Neuronal stem cell (in vitro differentiated cells): ENCODE measurements at regions not wholly inside any gene's neighbourhood (a gene's known extent, or its start where the extent isn't known, plus 50 kb on each side); places are given as distances from the start of the nearest gene placed in this dataset.
"Not testable (repeated sequence)": the region's sequence is repeated elsewhere in the genome, so short reads cannot be mapped to it uniquely, and the experiment has no call there.

Source experiments
- DNase-seq: peaks from one replicate; pipeline ENCODE4 v3.0.0-alpha.2; 2013; ENCODE audit warnings: low spot score
- H2AFZ ChIP-seq: one replicate; pipeline ENCODE4 v1.6.1; 2013; ENCODE audit warnings: mild to moderate bottlenecking, low read length, inconsistent platforms
- H2AK5ac ChIP-seq: 2 replicates; pipeline ENCODE4 v1.6.1; 2013; ENCODE audit warnings: low read depth, mild to moderate bottlenecking, inconsistent platforms, low read length, moderate library complexity, mixed read lengths
- H2BK120ac ChIP-seq: 2 replicates; pipeline ENCODE4 v1.6.1; 2013; ENCODE audit warnings: low read depth, mild to moderate bottlenecking, inconsistent platforms, low read length, moderate library complexity, mixed read lengths
- H2BK12ac ChIP-seq: one replicate; pipeline ENCODE4 v1.6.1; 2013; ENCODE audit warnings: low read length, inconsistent platforms
- H2BK15ac ChIP-seq: 2 replicates; pipeline ENCODE4 v1.6.1; 2013; ENCODE audit warnings: mild to moderate bottlenecking, low read length, inconsistent platforms, mixed read lengths
- H2BK5ac ChIP-seq: one replicate; pipeline ENCODE4 v1.6.1; 2013; ENCODE audit warnings: inconsistent platforms, mild to moderate bottlenecking, low read length, moderate library complexity
- H3K14ac ChIP-seq: one replicate; pipeline ENCODE4 v1.6.1; 2013; ENCODE audit warnings: low read length, inconsistent platforms
- H3K18ac ChIP-seq: 2 replicates; pipeline ENCODE4 v1.6.1; 2013; ENCODE audit warnings: low read length, inconsistent platforms
- H3K23ac ChIP-seq: 2 replicates; pipeline ENCODE4 v1.6.1; 2013; ENCODE audit warnings: low read depth, mild to moderate bottlenecking, mixed read lengths, low read length, inconsistent platforms; ENCODE audit not compliant: poor library complexity
- H3K27ac ChIP-seq: replicated peaks from 3 replicates; pipeline ENCODE4 v1.5.1; 2013; ENCODE audit warnings: low read length, inconsistent platforms
- H3K27me3 ChIP-seq, 3 experiments: 2 replicates each; pipeline ENCODE4 v1.6.1; 2013; ENCODE audit warnings: low read length in 3 of 3, mild to moderate bottlenecking in 2 of 3, inconsistent platforms in 1 of 3, low read depth in 1 of 3, mixed read lengths in 1 of 3, moderate library complexity in 1 of 3; ENCODE audit not compliant: control insufficient read depth in 3 of 3, insufficient read depth in 3 of 3
- H3K36me3 ChIP-seq, 2 donors: replicated peaks in 1 of 2; 2 replicates each; pipeline ENCODE4 v1.6.1; 2013; ENCODE audit warnings: low read length in 2 of 2; ENCODE audit not compliant: control insufficient read depth in 2 of 2, insufficient read depth in 2 of 2
- H3K4ac ChIP-seq: 2 replicates; pipeline ENCODE4 v1.6.1; 2013; ENCODE audit warnings: inconsistent platforms, mild to moderate bottlenecking, low read length, moderate library complexity
- H3K4me1 ChIP-seq, 2 donors: 1 replicate in 1 of 2; 2 replicates in 1 of 2; pipeline ENCODE4 v1.6.1; 2013; ENCODE audit warnings: low read length in 2 of 2, low read depth in 1 of 2; ENCODE audit not compliant: control insufficient read depth in 2 of 2, insufficient read depth in 1 of 2
- H3K4me2 ChIP-seq: one replicate; pipeline ENCODE4 v1.6.1; 2013; ENCODE audit warnings: mild to moderate bottlenecking, low read length, inconsistent platforms; ENCODE audit not compliant: insufficient read depth, poor library complexity, severe bottlenecking
- H3K4me3 ChIP-seq, 2 donors: 2 replicates each; pipeline ENCODE4 v1.5.1; 2013; ENCODE audit warnings: low read length in 2 of 2, mild to moderate bottlenecking in 2 of 2, inconsistent platforms in 1 of 2, moderate library complexity in 1 of 2
- H3K79me1 ChIP-seq: one replicate; pipeline ENCODE4 v1.6.1; 2013; ENCODE audit warnings: low read depth, mild to moderate bottlenecking, inconsistent platforms, low read length, moderate library complexity
- H3K9ac ChIP-seq: one replicate; pipeline ENCODE4 v1.6.1; 2013; ENCODE audit warnings: mild to moderate bottlenecking, low read depth, low read length, inconsistent platforms; ENCODE audit not compliant: poor library complexity
- H3K9me3 ChIP-seq, 2 donors: replicated peaks in 1 of 2; 2 replicates each; pipeline versions ENCODE3 to v1.6.1; 2013; ENCODE audit warnings: low read length in 2 of 2, mild to moderate bottlenecking in 2 of 2, inconsistent platforms in 1 of 2, low read depth in 1 of 2, mixed read lengths in 1 of 2, moderate library complexity in 1 of 2; ENCODE audit not compliant: control insufficient read depth in 2 of 2, insufficient read depth in 1 of 2
- H4K8ac ChIP-seq: one replicate; pipeline ENCODE4 v1.6.1; 2013; ENCODE audit warnings: low read depth, mild to moderate bottlenecking, inconsistent platforms, low read length, moderate library complexity
- H4K91ac ChIP-seq: one replicate; pipeline ENCODE4 v1.6.1; 2013; ENCODE audit warnings: low read length, low read depth, mild to moderate bottlenecking, inconsistent platforms; ENCODE audit not compliant: poor library complexity
- WGBS, 2 donors: extraction: QIAGEN DNeasy Blood & Tissue Kit; methylation state at CpG; one replicate each; pipeline ENCODE4 v1.1.7; 2013; ENCODE audit warnings: missing lambda C conversion rate in 2 of 2, mixed read lengths in 1 of 2; ENCODE audit not compliant: insufficient read length in 2 of 2, insufficient replicate concordance in 1 of 2; ENCODE audit errors: extremely low coverage in 2 of 2; 5-methylcytosine and 5-hydroxymethylcytosine counted together

DNA sequence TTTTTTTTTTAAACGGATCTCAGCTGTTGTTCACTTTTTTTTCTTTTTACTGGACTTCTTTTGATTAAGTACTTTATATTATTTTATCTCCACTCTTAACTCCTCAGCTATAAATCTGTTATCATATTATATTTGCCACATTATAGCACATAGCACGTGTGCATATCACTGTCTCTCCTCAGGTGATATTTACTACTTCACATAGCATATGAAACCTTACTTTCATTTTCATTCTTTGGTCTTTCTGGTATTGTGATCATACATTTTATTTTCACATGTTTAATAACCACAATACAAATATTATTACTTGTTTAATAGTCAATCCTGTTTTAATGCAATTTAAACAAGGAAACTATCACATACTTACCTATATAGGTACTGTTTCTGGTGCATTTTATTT, 993.1 kb upstream of the TMEFF2 start:
- Histone ChIP-seq H3K4me2 (no peak overlapping the region), H3K18ac (no peak overlapping the region), H3K36me3 (no peaks in the 10 kb centered on the region), H2BK5ac (no peak overlapping the region), H4K8ac (no peak overlapping the region), H3K9ac (no peak overlapping the region), H3K23ac (no peak overlapping the region), H3K27ac (no peak overlapping the region), H2AFZ (no peak overlapping the region), H3K4ac (no peak overlapping the region), H2AK5ac (no peak overlapping the region), H3K9me3 (peaks cover 0 to 3% of the 10 kb centered on the region in 2 donors), H4K91ac (no peak overlapping the region), H2BK120ac (no peak overlapping the region), H3K4me1 (no peaks in the 10 kb centered on the region), H2BK12ac (no peak overlapping the region), H3K14ac (no peak overlapping the region), H3K79me1 (no peaks in the 10 kb centered on the region), H3K27me3 (no peaks in the 10 kb centered on the region), H2BK15ac (no peak overlapping the region), H3K4me3 (no peak overlapping the region)
- WGBS, 2 donors: no CpG with 5 or more reads among the region's 2 CpGs
- no peak for DNase-seq

DNA sequence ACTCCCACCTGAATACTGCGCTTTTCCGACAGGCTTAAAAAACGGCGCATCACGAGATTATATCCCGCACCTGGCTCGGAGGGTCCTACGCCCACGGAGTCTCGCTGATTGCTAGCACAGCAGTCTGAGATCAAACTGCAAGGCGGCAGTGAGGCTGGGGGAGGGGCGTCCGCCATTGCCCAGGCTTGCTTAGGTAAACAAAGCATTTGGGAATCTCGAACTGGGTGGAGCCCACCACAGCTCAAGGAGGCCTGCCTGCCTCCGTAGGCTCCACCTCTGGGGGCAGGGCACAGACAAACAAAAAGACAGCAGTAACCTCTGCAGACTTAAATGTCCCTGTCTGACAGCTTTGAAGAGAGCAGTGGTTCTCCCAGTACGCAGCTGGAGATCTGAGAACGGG, 976.2 kb upstream of the TMEFF2 start:
- H4K91ac ChIP-seq, H2BK5ac ChIP-seq, H3K14ac ChIP-seq, H3K27me3 ChIP-seq, H4K8ac ChIP-seq, H3K36me3 ChIP-seq, H3K18ac ChIP-seq, H3K9ac ChIP-seq, H2BK120ac ChIP-seq, H2BK12ac ChIP-seq, H3K27ac ChIP-seq, DNase-seq, H3K4ac ChIP-seq, H2AK5ac ChIP-seq, H3K23ac ChIP-seq, H3K4me1 ChIP-seq, H2AFZ ChIP-seq, H3K4me2 ChIP-seq, H3K9me3 ChIP-seq, H2BK15ac ChIP-seq, H3K79me1 ChIP-seq: not testable (repeated sequence)
- H3K4me3 ChIP-seq: peak overlapping the region in 1 of 2 donors; percentile 35
- no CpG with 5 or more reads among the region's 17 CpGs for WGBS, 2 donors

DNA sequence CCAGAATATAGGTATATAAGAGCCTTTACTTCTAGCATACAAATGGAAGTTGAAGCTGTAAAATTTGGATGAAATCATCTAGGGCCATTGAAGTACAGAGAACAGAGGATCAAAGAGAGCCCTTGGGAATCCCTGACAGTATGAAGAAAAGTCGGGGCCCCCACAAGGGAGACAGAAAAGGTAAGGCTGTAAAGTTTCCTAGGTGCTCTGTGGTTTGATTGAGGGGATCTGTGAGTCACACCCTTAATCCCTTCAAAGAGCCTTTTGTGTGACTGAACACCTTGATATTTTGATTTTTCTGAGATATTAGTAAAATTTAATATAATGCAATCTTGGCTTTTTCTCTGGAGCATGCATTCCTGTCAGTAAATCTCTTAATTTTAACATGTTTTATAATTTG, 961.7 kb upstream of the TMEFF2 start:
- H3K4me3 ChIP-seq: no peak overlapping the region
- no peak overlapping the region for H3K4ac ChIP-seq
- no peak overlapping the region for H4K8ac ChIP-seq
- H3K27me3 ChIP-seq: no peaks in the 10 kb centered on the region
- H3K23ac ChIP-seq: no peak overlapping the region
- H2BK12ac ChIP-seq: no peak overlapping the region
- no peak overlapping the region for H4K91ac ChIP-seq
- H3K27ac ChIP-seq: no peak overlapping the region
- no peak overlapping the region for H2BK15ac ChIP-seq
- no peaks in the 10 kb centered on the region for H3K9me3 ChIP-seq
- H2AK5ac ChIP-seq: no peak overlapping the region
- H3K9ac ChIP-seq: no peak overlapping the region
- H3K4me2 ChIP-seq: no peak overlapping the region
- DNase-seq: no peak
- H3K4me1 ChIP-seq: no peaks in the 10 kb centered on the region
- no peaks in the 10 kb centered on the region for H3K79me1 ChIP-seq
- WGBS, 2 donors: no CpG with 5 or more reads among the region's 1 CpG
- H3K18ac ChIP-seq: no peak overlapping the region
- no peak overlapping the region for H2BK120ac ChIP-seq
- H2BK5ac ChIP-seq: no peak overlapping the region
- H3K36me3 ChIP-seq: no peaks in the 10 kb centered on the region
- no peak overlapping the region for H3K14ac ChIP-seq
- H2AFZ ChIP-seq: no peak overlapping the region

DNA sequence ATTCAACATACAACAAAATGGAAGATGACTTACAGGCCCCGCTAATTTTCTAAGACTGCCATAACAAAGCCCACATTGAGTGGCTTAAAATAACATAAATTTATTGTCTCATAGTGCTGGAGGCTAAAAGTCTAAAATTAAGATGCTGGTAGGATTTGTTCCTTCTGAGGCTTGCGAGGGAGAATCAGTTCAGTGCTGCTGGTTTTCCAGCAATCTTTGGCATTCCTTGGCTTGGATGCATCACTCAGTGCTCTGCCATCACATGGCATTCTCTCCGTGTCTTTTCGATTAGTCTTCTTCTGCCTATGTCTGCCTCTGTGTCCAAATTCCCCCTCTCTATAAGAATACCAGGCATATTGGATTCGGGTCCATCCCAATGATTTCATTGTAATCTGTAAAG, 959.3 kb upstream of the TMEFF2 start:
- no peak overlapping the region for H2BK12ac ChIP-seq
- H3K79me1 ChIP-seq: no peaks in the 10 kb centered on the region
- no peak overlapping the region for H4K91ac ChIP-seq
- H2BK120ac ChIP-seq: no peak overlapping the region
- no peaks in the 10 kb centered on the region for H3K27me3 ChIP-seq
- H3K23ac ChIP-seq: no peak overlapping the region
- no peak overlapping the region for H2BK15ac ChIP-seq
- no peak overlapping the region for H3K27ac ChIP-seq
- no peak overlapping the region for H2BK5ac ChIP-seq
- no peaks in the 10 kb centered on the region for H3K36me3 ChIP-seq
- H3K9me3 ChIP-seq: no peaks in the 10 kb centered on the region
- no peak overlapping the region for H3K9ac ChIP-seq
- no peak overlapping the region for H3K14ac ChIP-seq
- no CpG with 5 or more reads among the region's 5 CpGs for WGBS, 2 donors
- no peak overlapping the region for H3K4me2 ChIP-seq
- H2AFZ ChIP-seq: no peak overlapping the region
- no peak overlapping the region for H2AK5ac ChIP-seq
- H3K4ac ChIP-seq: no peak overlapping the region
- no peak for DNase-seq
- H4K8ac ChIP-seq: no peak overlapping the region
- H3K4me1 ChIP-seq: no peaks in the 10 kb centered on the region
- H3K4me3 ChIP-seq: peak overlapping the region in 1 of 2 donors; percentile 65
- no peak overlapping the region for H3K18ac ChIP-seq
